Pancreas (tissue), 10 donors: ENCODE measurements at regions not wholly inside any gene's neighbourhood (a gene's known extent, or its start where the extent isn't known, plus 50 kb on each side); places are given as distances from the start of the nearest gene placed in this dataset.
"Not testable (repeated sequence)": the region's sequence is repeated elsewhere in the genome, so short reads cannot be mapped to it uniquely, and the experiment has no call there.

ENCODE experiments used
- ATAC-seq, 4 donors: fragments of 200-7000 bp; cut with Tn5 transposase; one replicate each; pipeline versions ENCODE4 v1.8.0 to v1.9.1; 2020; ENCODE audit warnings: mild to moderate bottlenecking in 4 of 4, moderate library complexity in 4 of 4
- DNase-seq, 6 donors: peaks; one replicate each; pipeline ENCODE4 v3.0.0-alpha.2; 2020
- FAIRE-seq: peaks from 2 replicates; lab custom pipeline; 2012; peaks lifted over from hg19 to GRCh38; lab: Jason Lieb, UNC
- H3K27ac ChIP-seq, 4 donors: fragments of 200-600 bp; sonication (generic); 1 replicate in 3 of 4; 2 replicates in 1 of 4; pipeline versions ENCODE4 v1.5.0 to v1.8.0; 2020
- H3K27me3 ChIP-seq, 4 donors: fragments of 200-600 bp; one replicate each; pipeline ENCODE4 v1.8.0; 2021
- H3K36me3 ChIP-seq, 3 donors: fragments of 200-600 bp; sonication (generic) in 1 of 3; one replicate each; pipeline versions ENCODE4 v1.5.0 to v1.8.0; 2020 to 2021
- H3K4me1 ChIP-seq, 3 donors: fragments of 200-600 bp; one replicate each; pipeline ENCODE4 v1.8.0; 2021
- H3K4me3 ChIP-seq, 4 donors: fragments of 200-600 bp; sonication (generic) in 2 of 4; one replicate each; pipeline versions ENCODE4 v1.5.0 to v1.8.0; 2020 to 2021
- H3K9me3 ChIP-seq, 4 donors: fragments of 200-600 bp; one replicate each; pipeline ENCODE4 v1.8.0; 2021
- WGBS, 2 donors: extraction: QIAGEN DNeasy Blood & Tissue Kit; methylation state at CpG; one replicate each; pipeline ENCODE4 v1.1.7; 2013; 5-methylcytosine and 5-hydroxymethylcytosine counted together
- intact Hi-C, 3 donors: fragments of 100-400 bp; cut with DNase I; formaldehyde crosslinking; loops; one replicate each; pipeline versions ENCODE4 v1.11.1 to v1.14.2; 2022
- TF ChIP-seq, protein P1 (sequence below), 4 donors: fragments of 200-600 bp; sonication (generic) in 3 of 4; IDR thresholded peaks; one replicate each; pipeline versions ENCODE4 v1.5.0 to v1.8.0; 2021; ENCODE audit warnings: antibody characterized with exemption in 4 of 4
- donor health status: healthy with polysubstance abuse.
- donor health status: DM: no; HTN: no; CAD: no; lungs with moderate emphysema.
- donor health status: DM: no; HTN: no; CAD: no.
- donor health status: control.
- donor health status: control.
- donor health status: Bipolar disorder and iron deficiency.
- donor health status: DM: yes; HTN: yes; CAD: no.
- donor health status: DM: no; HTN: no; CAD: no.
- donor health status: DM: no; HTN: no; CAD: no.
- donor health status: DM: yes; HTN: yes; CAD: no.

GRCh38 chr6:88502391-88502790, 336.2 kb upstream of the CNR1 start:
- WGBS, 2 donors: 52 to 57% methylated on average over 3 of the region's 3 CpGs
- H3K36me3 ChIP-seq: no peaks in the 10 kb centered on the region
- no peaks in the 10 kb centered on the region for H3K27me3 ChIP-seq
- no peak overlapping the region for H3K4me3 ChIP-seq
- no peaks in the 10 kb centered on the region for H3K4me1 ChIP-seq
- TF ChIP-seq, protein P1, sequence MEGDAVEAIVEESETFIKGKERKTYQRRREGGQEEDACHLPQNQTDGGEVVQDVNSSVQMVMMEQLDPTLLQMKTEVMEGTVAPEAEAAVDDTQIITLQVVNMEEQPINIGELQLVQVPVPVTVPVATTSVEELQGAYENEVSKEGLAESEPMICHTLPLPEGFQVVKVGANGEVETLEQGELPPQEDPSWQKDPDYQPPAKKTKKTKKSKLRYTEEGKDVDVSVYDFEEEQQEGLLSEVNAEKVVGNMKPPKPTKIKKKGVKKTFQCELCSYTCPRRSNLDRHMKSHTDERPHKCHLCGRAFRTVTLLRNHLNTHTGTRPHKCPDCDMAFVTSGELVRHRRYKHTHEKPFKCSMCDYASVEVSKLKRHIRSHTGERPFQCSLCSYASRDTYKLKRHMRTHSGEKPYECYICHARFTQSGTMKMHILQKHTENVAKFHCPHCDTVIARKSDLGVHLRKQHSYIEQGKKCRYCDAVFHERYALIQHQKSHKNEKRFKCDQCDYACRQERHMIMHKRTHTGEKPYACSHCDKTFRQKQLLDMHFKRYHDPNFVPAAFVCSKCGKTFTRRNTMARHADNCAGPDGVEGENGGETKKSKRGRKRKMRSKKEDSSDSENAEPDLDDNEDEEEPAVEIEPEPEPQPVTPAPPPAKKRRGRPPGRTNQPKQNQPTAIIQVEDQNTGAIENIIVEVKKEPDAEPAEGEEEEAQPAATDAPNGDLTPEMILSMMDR (IDR thresholded peaks at IDR 0.05): no peak
- FAIRE-seq: no peak
- no peak for DNase-seq
- intact Hi-C loops: no loop called here
- ATAC-seq: no peak
- H3K27ac ChIP-seq: no peak overlapping the region
- no peaks in the 10 kb centered on the region for H3K9me3 ChIP-seq

DNA sequence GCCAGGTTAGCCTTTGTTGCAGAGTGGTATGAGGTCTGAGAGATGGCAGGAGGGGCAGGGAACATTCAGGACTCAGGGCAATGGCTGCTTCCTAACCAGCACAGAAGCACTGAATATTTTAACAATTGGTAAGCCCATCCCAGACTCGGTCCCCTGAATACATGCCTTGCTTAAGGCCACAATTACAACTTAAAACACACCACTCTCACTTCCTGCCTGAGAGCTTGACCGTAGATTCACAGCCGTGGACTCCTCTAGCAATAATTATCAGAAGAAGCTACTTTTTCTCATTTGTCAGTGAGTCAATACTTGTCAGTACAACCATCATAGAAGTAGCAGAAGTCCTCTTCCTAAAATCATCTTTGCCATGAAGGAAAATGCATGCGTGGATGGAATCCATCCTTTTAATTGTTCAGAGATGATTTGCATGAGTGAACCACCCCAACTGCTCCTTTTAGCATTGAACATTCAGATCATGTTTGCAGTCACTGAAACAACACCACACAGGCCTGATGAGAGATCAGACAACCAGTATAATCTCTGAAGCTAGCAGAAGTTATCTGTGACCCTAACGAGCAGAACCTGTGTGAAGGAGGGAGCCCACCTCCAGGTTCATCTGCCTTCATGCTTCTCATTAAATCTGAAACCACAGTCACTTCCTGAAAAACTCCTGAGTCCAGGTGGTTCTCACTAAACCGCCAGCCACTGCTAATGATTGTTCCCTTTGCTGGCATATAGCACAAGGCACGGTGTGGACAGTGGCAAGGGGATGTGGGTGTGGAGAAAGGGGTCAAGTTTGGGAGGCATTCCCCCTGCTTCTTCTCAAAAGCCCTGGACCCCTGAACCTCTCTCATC, 333.9 kb upstream of the CNR1 start:
- intact Hi-C loops: no loop called here
- no peaks in the 10 kb centered on the region for H3K4me1 ChIP-seq
- H3K27me3 ChIP-seq: no peaks in the 10 kb centered on the region
- H3K36me3 ChIP-seq: no peaks in the 10 kb centered on the region
- no peak for FAIRE-seq
- H3K4me3 ChIP-seq: no peak overlapping the region
- TF ChIP-seq, protein P1 (IDR thresholded peaks at IDR 0.05): no peak
- no peak for ATAC-seq
- WGBS, 2 donors: 51 to 56% methylated on average over 7 of the region's 7 CpGs
- no peaks in the 10 kb centered on the region for H3K9me3 ChIP-seq
- no peak for DNase-seq
- H3K27ac ChIP-seq: no peak overlapping the region

DNA sequence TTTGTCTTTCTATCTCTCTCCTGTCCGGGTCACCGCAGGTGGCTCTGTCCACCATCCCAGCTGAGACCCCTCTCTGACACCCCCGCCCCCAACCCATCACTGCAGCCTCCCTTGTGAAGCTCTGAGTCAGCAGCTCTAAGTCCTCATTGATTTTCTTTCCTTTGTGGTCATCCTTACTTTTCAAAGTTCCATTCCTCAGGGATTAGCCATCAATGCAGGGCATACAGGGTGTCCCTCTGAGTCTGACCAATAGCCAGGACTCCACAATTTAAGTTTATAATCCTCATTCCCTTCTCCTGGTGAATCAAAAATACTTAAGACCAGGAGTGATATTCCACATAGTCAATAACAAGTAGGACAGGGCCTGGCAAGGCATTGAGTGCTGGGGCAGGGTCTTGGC, 333.3 kb upstream of the CNR1 start:
- DNase-seq (no peak), FAIRE-seq (no peak), ATAC-seq (no peak)
- no peak overlapping the region for H3K4me3 ChIP-seq
- no peaks in the 10 kb centered on the region for H3K4me1 ChIP-seq
- H3K9me3 ChIP-seq: no peaks in the 10 kb centered on the region
- 56 to 75% methylated on average over 3 of the region's 3 CpGs for WGBS, 2 donors
- no peaks in the 10 kb centered on the region for H3K36me3 ChIP-seq
- TF ChIP-seq, protein P1 (IDR thresholded peaks at IDR 0.05): no peak
- H3K27me3 ChIP-seq: no peaks in the 10 kb centered on the region
- intact Hi-C loops: no loop called here
- H3K27ac ChIP-seq: no peak overlapping the region

DNA sequence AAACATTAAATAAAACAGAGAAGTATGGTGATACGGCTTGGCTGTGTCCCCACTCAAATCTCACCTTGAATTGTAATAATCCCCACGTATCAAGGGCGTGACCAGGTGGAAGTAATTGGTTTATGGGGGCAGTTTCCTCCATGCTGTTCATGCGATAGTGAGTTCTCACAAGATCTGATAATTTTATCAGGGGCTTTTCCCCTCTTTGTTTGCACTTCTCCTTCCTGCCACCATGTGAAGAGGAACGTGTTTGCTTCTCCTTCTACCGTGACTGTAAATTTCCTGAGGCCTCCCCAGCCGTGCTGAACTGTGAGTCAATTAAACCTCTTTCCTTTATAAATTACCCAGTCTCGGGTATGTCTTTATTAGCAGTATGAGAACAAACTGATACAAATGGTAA, 331.3 kb upstream of the CNR1 start:
- FAIRE-seq, H3K36me3 ChIP-seq, intact Hi-C loops, ATAC-seq, H3K4me1 ChIP-seq, H3K27ac ChIP-seq, H3K4me3 ChIP-seq, H3K27me3 ChIP-seq, H3K9me3 ChIP-seq, DNase-seq: not testable (repeated sequence)
- WGBS, 2 donors: 38 to 47% methylated on average over 8 of the region's 8 CpGs

- intact Hi-C loops: no loop called here
- TF ChIP-seq, protein P1 (IDR thresholded peaks at IDR 0.05): no peak
- Histone ChIP-seq H3K27ac (no peak overlapping the region), H3K36me3 (no peaks in the 10 kb centered on the region), H3K4me1 (no peaks in the 10 kb centered on the region), H3K27me3 (no peaks in the 10 kb centered on the region), H3K4me3 (no peak overlapping the region), H3K9me3 (no peaks in the 10 kb centered on the region)
- no peak for FAIRE-seq
- ATAC-seq: no peak
- WGBS, 2 donors: 57 to 65% methylated on average over 3 of the region's 3 CpGs
- DNase-seq: no peak
These were observed 328.4 kb upstream of the CNR1 start for GRCh38 chr6:88494401-88495140.
